AG04450 (cell line): ENCODE measurements at regions not wholly inside any gene's neighbourhood (a gene's known extent, or its start where the extent isn't known, plus 50 kb on each side); places are given as distances from the start of the nearest gene placed in this dataset.

ENCODE experiments used
- CTCF ChIA-PET: fragments of 300-600, 350-600 bp; formaldehyde crosslinking; extraction: SDS; loops from one replicate; lab custom pipeline; 2022; ENCODE audit warnings: antibody characterized with exemption, inconsistent platforms; lab: Charles Lee
- POLR2A ChIA-PET: fragments of 350-600 bp; formaldehyde crosslinking; extraction: SDS; loops from one replicate; lab custom pipeline; 2021; ENCODE audit warnings: antibody characterized with exemption, inconsistent platforms; lab: Yijun Ruan, JAX
- DNase-seq: peaks from one replicate; pipeline ENCODE4 v3.0.0-alpha.2; 2011; ENCODE audit warnings: low read depth, low spot score
- H3K27ac ChIP-seq: one replicate; pipeline ENCODE4 v1.5.1; 2012; ENCODE audit warnings: low read depth, low read length, control low read depth
- H3K27me3 ChIP-seq: one replicate; pipeline ENCODE4 v1.6.0; 2012; ENCODE audit warnings: low read length; ENCODE audit not compliant: control insufficient read depth, insufficient read depth
- H3K4me3 ChIP-seq: 2 replicates; pipeline ENCODE4 v1.5.1; 2011; ENCODE audit warnings: mild to moderate bottlenecking, low read depth, low read length, control low read depth
- H3K9me3 ChIP-seq: 2 replicates; pipeline ENCODE4 v1.5.1; 2012; ENCODE audit warnings: low read length; ENCODE audit not compliant: control insufficient read depth, insufficient read depth
- CTCF ChIP-seq: IDR thresholded peaks from 2 replicates; pipeline ENCODE4 v1.5.1; 2011; ENCODE audit warnings: low read depth, low read length, control low read depth, inconsistent platforms

GRCh38 chr2:58666323-58666970 lies 425.3 kb upstream of the FANCL start:
- no peaks in the 10 kb centered on the region for H3K27me3 ChIP-seq
- H3K9me3 ChIP-seq = no peaks in the 10 kb centered on the region
- CTCF ChIA-PET = no interaction called here
- H3K27ac ChIP-seq = no peak overlapping the region
- POLR2A ChIA-PET = no interaction called here
- no peak overlapping the region for H3K4me3 ChIP-seq
- TF ChIP-seq CTCF = no peak
- DNase-seq = no peak

- no peak for TF ChIP-seq CTCF
- CTCF ChIA-PET = no interaction called here
- Histone ChIP-seq H3K27ac (no peak overlapping the region), H3K27me3 (no peaks in the 10 kb centered on the region), H3K4me3 (no peak overlapping the region), H3K9me3 (no peaks in the 10 kb centered on the region)
- DNase-seq = no peak
- POLR2A ChIA-PET = no interaction called here
Observed at GRCh38 chr2:58665154-58665553, 424.0 kb upstream of the FANCL start.

GRCh38 chr2:58664523-58665151 lies 423.5 kb upstream of the FANCL start:
- H3K27ac ChIP-seq = no peak overlapping the region
- no peak for TF ChIP-seq CTCF
- no peak overlapping the region for H3K4me3 ChIP-seq
- ChIA-PET POLR2A (no interaction called here), CTCF (no interaction called here)
- no peak for DNase-seq
- H3K9me3 ChIP-seq = no peaks in the 10 kb centered on the region
- H3K27me3 ChIP-seq = no peaks in the 10 kb centered on the region

GRCh38 chr2:58660046-58660445 lies 418.9 kb upstream of the FANCL start:
- no peak overlapping the region for H3K27ac ChIP-seq
- H3K9me3 ChIP-seq = no peaks in the 10 kb centered on the region
- no peak for DNase-seq
- no peak overlapping the region for H3K4me3 ChIP-seq
- TF ChIP-seq CTCF = no peak
- ChIA-PET POLR2A (no interaction called here), CTCF (no interaction called here)
- no peaks in the 10 kb centered on the region for H3K27me3 ChIP-seq

- ChIA-PET POLR2A (no interaction called here), CTCF (no interaction called here)
- H3K9me3 ChIP-seq = no peaks in the 10 kb centered on the region
- H3K27me3 ChIP-seq = no peaks in the 10 kb centered on the region
- DNase-seq = no peak
- no peak overlapping the region for H3K27ac ChIP-seq
- no peak overlapping the region for H3K4me3 ChIP-seq
- no peak for TF ChIP-seq CTCF
Observed at GRCh38 chr2:58655152-58655551, 414.0 kb upstream of the FANCL start.
